ENCODE measurements at regions not wholly inside any gene's neighbourhood (a gene's known extent, or its start where the extent isn't known, plus 50 kb on each side); places are given as distances from the start of the nearest gene placed in this dataset.
"Not testable (repeated sequence)": the region's sequence is repeated elsewhere in the genome, so short reads cannot be mapped to it uniquely, and the experiment has no call there.

DNA sequence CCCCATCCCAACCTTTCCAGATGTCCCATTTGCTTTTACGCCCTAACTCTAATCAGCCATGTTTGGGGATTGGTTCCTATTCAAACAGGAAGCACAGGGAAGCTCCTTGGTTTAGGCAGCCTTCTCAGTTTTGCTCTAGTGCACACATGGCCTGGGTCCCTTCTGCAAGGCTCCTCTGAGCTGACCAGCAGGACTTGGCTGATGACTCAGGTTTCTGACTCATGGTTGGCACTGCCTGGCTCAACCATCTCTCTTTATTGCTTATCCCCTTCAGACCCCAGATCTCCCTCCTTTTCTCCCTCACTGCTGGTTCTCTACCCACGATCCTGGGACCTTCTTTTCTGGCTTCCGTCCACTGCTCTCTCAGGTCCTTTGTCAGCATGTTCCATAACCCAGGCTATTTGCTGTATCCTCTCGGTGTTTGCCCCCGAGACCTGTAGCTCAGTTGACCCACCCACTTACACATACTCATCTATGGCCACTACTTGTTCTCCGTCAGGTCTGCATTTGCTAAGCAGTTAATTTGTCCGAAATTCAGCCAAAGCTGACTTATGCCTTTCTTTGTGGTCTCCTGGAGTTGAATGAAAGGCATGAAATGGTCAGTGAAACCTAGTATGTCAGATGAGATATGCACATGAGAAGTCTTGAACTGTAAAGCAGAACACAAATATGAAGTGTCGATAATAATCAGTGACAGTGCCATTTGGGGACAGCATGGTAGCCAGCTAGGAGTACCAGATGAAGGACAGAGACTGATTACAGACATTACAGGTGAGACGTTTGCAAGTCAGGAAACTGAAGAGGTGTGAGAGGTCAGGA is 323.5 kb upstream of the ROPN1 start:
- no peak for DNase-seq (ENCODE audit: low read depth in 2 of 2)

DNA sequence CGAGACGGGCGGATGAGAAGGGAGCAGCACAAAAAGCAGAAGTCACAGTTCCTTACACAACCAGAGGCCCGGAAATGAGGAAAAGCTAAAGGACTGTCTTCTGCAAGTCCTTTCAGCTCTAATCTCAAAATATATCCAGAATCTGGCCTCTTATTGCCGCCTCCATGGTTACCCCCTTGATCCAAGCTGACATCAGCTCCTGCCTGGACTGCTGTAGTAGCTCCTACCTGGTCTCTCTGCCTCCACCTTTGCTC is 324.0 kb upstream of the ROPN1 start:
- DNase-seq (ENCODE audit: low read depth in 2 of 2), result no peak

DNA sequence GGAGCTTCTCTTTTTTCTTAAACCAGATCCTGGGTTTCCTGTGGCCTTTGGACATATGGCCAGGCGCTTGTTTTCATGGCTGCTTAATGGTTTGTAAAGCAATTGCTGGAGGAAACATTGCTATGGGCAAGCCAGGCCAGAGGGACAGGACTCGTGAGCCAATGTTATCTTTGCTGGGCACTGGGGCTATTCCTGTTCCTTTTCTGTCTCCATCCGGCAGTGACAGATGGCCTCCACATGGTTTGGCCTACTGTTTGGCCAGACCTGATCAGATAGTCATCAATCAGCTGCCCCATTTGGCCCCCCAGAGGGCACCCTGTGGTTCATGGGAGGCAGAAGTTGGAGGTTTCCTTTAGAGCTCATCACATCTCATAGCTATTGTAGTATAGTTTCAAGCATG is 326.1 kb upstream of the ROPN1 start:
- no peak for DNase-seq (ENCODE audit: low read depth in 2 of 2)

DNA sequence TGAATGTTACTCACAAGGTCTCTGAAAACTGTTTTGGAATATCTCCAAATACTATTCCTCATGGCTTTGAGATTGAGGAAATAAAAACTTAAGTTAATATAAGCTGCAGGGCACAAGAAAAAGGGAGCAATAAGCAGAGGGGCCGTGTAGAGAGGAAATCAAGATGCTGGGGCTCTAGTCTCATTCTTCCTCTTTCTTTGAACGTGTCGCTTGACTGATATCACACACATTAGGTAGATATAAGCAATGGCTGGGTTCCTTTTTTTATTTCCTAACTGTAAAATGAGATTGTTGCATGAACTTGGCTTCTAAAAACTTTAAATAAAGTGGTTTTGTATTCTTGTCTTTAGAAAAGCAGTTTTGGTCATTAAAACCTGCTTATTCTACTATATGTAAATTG is 326.7 kb upstream of the ROPN1 start:
- DNase-seq (ENCODE audit: low read depth in 2 of 2), result no peak

DNA sequence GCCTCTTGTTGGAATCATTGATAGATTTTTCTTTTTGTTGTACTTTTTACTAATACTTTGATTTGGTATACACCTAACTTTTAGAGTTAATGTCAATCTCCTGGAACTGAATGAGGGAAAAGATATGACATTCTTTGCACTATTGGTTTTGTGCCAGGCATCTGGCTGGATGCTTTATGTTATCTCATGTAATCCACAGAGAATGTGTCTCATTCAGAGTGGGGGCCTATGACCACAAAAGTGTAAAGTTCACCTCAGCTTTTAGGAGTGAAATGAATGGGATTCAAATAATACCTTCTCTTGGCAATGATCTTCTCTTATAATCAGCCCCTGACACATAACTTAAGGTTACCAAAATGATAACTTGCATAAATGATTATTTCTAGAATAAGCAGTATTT is 329.1 kb upstream of the ROPN1 start:
- no peak for DNase-seq (ENCODE audit: low read depth in 2 of 2)

DNA sequence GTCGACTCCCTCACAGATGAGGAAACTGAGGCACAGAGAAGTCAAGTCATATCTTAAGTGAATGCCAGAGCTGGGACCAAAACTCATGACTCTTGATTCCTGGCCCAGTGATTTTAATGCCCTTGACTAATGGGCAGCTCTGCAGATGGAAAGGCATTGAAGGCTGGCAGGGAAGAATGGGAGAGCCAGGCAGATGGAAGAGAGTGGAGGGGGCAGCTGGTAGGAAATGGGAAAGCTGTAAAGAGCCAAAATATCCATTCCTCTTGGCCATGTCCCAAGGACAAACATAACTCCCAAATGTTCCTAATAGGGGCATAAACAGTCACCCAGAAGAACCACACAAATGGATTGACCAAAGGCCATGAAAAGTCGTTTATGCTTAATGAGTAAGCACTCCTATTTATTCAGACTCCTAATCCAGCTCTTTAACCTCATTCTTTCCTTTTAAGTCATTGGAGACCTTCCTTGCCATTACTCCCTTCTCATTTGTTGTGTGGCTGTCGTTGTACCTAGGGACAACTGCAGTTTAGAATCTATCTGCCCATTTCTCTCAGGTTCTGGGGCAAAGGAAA is 330.5 kb upstream of the ROPN1 start:
- DNase-seq (ENCODE audit: low read depth in 2 of 2), result no peak

DNA sequence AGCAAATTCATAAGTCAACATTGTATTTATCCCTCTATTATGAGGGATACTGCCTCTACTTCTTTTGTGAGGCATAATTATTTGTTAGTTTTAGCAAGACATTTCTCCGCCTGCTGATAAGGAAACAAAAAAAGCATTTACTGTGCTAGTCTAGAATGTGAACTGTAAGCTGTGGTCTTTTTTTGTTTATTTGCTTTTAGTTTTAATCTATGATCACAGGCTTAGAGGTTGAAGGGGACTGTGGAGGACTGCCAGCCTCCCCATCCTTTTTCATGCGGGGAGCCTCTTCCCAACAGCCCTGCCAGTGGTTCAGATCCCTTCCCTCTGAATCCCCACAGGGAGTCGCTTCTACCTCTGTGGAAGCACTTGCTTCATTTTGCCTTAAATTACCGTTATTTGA is 331.0 kb upstream of the ROPN1 start:
- no peak for DNase-seq (ENCODE audit: low read depth in 2 of 2)

DNA sequence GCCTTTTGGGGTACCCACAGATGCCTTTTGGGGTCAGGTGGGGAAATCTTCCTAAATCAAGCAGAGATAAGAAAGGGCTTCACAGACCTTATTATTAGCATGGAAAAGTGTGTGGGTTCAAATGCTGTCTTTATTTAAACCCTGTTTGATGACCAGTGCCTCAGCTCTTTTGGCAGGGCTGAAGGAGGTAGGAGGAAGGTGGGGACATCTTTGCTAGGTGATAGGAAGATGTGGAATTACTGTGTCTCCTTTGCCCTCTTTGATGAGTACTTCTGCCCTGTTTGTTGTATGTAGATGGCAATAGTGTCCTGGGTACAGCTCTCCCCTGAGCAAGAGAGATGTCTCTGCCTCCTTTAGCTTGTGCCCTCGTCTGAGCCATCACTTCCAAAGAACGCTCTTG is 333.3 kb upstream of the ROPN1 start:
- no peak for DNase-seq (ENCODE audit: low read depth in 2 of 2)

DNA sequence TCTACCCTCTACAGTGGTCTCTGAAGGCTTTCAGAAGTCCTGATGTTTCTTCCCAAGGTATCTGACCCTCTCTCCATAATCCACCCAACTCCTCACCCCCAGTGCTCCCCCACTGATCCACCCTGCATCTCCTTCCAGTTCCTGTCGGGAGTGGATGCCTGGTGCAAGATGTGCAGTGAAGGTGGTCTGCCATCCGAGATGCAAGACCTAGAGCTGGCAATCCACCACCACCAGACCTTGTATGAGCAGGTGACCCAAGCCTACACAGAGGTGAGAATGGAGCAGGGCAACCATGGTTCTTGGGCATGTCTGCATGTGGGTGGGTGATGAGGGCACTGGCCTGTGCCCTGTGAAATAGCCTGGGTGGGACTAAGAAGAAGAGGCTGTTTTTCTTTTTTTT is 337.8 kb upstream of the ROPN1 start:
- DNase-seq (ENCODE audit: low read depth in 2 of 2), result no peak

DNA sequence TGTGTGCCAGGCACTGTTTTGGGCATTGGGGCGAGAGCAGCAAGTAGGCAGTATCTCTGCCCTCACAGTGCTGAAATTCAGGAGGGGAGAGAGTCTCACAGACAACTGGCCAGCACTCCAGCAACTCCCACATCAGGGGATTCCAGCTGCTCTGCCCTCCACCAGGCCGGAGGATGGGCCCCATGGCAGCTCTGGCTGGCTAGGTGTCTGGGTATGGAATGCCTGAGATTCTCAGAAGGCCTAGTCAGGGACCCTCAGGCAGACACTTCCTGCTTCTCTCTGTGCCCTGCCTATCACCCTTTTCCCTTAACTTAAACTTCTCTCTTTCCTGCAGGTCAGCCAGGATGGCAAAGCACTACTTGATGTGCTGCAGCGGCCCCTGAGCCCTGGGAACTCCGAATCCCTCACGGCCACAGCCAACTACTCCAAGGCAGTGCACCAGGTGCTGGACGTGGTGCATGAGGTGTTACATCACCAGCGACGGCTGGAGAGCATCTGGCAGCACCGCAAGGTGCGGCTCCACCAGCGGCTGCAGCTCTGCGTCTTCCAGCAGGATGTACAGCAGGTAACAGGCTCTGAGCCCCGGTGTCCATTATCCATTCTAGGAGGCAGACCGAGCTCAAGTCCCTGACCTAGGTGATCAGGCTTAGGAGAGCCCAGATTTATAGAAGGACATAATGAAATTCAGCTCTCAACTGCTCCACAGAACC is 342.2 kb upstream of the ROPN1 start:
- no peak for DNase-seq (ENCODE audit: low read depth in 2 of 2)

DNA sequence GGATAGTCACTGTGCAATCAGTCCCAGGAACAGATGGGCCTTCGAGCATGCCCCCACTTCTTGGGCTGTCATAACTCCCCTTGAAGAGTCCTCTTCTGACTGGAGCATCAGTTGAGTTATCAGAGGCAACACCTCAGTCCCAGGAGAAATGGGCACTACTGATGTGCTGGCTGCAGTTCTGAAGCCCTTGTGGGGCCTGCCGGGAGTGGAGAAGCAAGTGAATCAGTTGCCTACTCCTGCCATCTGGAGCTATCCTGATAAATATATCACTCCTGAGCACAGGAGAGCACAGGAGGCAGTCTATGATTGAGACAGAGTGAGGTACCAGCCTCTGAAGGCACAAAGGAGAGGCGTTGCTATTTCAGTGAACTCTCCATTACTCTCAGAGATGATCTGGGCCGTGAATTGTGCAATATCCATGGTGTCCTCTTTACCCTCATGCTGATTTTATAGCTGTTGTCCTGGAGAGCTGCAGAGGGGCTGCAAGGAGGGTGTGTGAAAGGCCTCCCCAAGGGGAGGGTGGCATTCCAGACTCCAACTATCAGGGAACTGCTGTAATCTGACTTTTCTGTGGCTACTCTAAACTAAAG is 344.2 kb upstream of the ROPN1 start:
- no peak for DNase-seq (ENCODE audit: low read depth in 2 of 2)

DNA sequence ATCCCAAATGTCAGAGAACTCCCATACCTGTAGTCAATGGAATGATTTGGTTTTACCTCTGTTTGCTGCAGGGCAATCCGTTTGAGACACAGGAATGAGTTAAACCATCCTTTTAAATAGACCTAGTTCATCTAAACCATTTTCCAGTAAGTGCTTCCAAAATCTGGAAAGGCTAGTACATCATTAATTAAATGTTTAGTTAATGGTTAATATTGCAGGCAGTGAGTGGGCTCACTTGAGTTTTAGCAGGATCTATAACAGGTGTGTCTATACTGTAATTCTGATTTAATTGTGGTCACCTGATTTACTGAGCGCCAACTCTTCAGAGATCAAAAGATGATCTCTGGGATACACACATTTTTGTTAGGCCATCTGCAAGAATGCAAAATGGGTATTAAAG is 353.9 kb upstream of the ROPN1 start:
- DNase-seq (ENCODE audit: low read depth in 2 of 2), result no peak

DNA sequence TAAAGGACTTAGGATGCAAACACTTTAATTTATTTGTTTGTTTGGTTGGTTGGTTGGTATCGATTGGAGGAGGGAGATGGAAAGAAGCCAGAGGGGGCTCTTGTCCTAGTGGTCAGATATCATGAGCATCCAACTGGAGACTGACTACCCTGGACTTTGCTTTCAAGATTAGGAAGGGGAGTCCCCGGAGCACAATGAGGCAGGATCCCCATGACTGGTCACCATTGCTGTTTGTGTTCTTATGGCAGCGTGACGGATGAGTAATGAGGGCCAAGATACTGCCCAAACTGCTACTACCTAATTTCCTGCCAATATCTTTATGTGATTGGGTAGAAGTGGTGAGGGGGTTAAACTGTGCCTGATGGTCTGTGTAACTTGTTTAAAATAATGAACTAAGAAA is 354.6 kb upstream of the ROPN1 start:
- no peak for DNase-seq (ENCODE audit: low read depth in 2 of 2)

DNA sequence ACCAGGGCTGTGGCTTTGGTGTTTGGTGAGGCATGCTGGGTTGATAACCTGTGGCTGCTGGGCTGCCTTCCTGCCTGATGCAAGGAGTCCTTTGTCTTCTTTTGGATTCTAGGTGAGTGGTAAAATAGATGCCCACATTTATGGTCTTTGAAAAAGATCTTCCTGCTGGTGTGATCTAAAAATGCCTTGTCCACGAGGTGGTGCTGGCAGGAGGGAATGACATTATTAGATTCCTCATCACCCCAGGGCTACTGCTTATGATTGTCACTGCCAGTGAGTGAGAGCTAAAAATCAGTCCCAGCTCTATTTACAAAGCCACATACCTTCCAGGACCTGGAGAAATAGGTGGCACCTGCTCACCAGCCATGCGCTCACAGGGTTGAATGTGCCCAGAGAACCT is 355.5 kb upstream of the ROPN1 start:
- DNase-seq (ENCODE audit: low read depth in 2 of 2), result no peak

DNA sequence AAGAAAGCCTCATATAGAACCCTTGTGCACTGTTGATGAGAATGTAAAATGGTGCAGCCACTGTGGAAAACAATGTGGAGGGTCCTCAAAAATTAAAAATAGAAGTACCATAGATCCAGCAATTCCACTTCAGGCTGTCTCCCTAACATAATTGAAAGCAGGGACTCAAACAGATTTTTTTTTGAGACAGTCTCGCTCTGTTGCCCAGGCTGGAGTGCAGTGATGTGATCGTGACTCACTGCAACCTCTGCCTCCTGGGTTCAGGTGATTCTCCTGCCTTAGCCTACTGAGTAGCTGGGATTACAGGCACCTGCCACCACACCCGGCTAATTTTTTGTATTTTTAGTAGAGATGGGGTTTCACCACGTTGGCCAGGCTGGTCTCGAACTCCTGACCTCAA is 356.6 kb upstream of the ROPN1 start:
- DNase-seq (ENCODE audit: low read depth in 2 of 2), result not testable (repeated sequence)

DNA sequence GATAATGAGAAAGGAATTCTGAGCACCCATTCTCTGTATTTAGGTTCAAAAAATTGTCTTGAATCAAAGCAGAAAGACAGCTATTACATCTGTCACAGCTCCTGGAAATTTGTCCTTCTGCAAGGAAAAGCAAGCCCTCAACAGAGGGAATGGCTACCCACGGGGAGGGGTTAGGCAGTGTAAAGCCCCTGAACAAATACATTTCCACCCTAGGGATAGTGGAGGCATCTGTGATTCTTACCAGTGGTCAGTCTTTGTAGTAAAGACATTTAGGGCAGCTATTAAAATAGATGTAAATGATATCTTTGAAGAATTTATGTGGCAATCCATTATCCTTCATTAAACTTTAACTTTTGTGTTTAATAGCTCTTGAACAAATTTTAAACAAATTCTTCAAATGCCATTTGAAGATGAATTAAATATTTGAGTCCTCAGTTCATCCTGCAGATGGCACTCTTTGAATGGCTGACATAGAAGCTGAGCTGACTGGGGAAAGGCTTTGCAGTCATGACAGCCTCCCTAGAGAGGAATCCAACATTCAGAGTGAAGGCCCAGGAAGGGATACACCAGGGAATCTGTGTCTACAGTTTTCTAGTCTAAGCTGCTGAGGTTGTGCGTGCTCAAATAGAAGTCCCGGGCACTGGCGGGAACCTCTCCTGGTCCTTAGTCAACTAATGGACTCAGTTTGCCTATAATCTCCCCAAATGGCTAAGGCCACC is 359.7 kb upstream of the ROPN1 start:
- DNase-seq (ENCODE audit: low read depth in 2 of 2), result no peak

DNA sequence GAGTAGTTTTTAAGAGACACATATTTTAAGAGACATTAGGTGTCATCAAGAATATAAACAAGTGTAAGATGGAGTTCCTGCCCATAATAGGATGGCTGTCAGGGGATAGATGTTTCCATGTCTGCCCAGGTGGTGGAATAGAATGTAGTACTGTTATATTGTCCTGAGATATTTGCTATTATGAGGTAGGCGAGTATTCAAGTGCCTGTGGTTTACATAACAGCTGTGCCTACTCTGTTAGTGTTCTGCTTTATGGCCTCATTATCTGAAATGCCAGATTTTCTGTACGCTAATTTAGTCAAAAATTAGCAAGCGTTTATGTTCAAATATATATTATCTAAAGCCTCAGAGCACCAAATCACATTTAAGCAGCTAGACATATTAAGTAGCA is 360.2 kb upstream of the ROPN1 start:
- no peak for DNase-seq (ENCODE audit: low read depth in 2 of 2)

DNA sequence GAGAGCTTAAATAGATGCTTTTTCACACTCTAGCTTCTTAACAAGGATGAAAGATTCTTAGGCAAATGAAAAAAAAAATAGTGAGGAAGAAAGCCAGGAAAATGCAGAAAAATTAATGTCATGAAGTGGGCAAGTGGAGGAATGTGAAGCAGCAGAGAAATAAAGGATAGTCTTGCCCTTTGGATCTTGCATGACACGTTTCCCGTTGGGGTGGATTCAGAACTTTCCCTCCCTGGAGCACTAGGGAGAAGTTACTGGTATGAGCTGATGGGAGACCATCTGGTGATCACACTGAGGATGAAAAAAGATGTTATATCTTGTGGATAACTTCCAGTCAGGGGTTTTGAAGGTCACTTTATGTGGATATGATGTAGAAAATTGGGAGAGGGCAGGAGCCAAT is 361.8 kb upstream of the ROPN1 start:
- no peak for DNase-seq (ENCODE audit: low read depth in 2 of 2)

DNA sequence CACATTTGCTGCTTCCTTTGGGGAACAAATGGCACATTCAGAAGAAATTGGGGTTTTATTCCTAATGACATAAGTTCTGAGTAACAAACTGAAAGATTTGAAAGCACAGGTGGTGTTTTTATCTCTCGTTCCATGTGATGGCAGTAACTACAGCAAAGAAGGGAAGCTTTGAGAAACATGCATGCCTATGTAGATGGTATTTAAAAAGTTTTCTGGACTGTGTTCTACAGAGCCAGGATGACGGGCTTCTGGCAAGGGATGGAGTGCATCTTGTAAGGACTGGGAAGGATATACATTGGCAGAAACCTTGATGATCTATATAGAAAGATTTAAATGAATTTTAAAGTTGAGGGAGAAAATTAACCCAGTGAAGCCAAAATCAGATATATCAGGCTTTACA is 362.2 kb upstream of the ROPN1 start:
- DNase-seq (ENCODE audit: low read depth in 2 of 2), result no peak

DNA sequence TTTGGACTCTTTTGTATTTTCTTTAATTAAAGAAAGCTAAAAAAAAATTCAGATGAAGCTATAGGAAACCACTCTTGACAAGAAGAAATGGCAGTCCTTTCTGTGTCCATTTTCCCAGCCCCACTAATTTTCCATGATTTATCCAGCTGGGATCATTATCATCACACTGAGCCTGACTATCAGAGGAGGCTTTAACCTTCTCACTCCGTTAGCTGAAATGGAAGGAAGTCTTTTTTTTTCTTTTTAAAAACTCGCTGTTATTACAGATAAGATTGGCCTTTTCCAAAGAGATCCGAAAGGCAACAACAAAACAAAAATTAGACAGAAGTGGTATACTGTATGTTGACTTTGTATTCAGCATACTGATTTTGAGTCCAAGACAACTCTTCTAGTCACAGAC is 366.2 kb upstream of the ROPN1 start:
- no peak for DNase-seq (ENCODE audit: low read depth in 2 of 2)

DNA sequence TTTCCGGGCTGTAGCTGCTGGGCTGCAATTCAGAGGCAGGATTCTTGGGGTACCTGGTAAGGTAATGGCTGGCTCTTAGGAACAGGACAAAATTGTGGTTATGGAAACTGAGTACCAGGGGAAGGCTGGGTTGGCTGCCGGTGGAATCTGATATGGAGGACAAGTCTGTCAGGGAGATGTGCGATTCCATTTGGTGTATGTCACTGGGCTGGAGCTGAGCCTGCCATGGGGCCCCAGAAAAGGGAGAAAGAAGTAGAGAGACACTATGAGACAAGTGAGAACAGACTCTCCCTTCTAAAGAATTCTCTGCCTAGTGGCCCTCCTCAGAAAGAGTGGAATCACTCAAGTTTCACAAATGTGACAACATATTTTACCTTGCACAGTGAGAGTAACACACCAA is 368.2 kb upstream of the ROPN1 start:
- no peak for DNase-seq (ENCODE audit: low read depth in 2 of 2)

DNA sequence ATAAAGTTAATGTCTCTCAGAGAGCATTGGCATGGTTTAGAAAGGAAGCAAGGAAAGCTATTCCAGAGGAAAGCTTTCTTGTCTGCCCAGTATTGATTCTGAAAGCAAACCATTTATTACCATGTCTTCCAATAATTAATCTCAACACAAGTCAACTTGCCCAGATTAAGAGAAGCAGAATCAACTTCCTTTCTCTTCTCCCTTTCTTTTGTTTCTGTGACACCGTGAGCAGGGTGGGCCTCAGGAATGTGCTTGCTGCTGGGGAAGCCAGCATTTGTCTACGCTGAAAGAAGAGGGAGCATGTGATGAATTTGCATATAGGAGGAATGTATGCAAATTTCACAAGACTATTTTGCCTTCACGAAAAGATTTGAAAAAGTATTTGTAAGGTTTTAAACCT is 368.6 kb upstream of the ROPN1 start:
- no peak for DNase-seq (ENCODE audit: low read depth in 2 of 2)

DNA sequence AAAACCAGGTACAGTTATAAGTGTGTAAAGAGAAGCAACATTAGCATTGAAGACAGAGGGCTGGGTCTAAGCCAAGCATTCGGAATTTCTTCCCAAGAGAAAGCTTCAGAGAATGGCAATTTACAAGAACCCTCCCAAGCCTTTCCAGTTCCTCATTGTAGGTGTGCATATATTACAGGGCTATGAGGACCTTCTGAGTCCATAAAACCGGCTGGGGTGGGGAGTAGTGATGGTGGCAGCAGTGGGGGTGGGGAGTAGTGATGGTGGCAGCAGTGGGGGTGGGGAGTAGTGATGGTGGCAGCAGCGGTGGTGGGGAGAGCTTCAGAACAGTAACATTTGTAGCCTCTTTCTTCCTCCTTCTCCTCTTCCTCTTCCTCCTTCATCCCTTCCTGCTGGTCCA is 368.7 kb upstream of the UMPS start:
- no peak for DNase-seq (ENCODE audit: low read depth in 2 of 2)

Measured in stimulated activated CD4-positive, alpha-beta T cell treated with anti-CD3 and anti-CD28 coated beads, Interleukin-4, amount 100 ng/mL, for 48 hours (primary cell).